ENCODE measurements at regions not wholly inside any gene's neighbourhood (a gene's known extent, or its start where the extent isn't known, plus 50 kb on each side); places are given as distances from the start of the nearest gene placed in this dataset.

GRCh38 chr4:19596342-19596741, 655.4 kb upstream of the SLIT2 start (continued):
- no peak for TF ChIP-seq GLMP (CRISPR knock-in tag; IDR thresholded peaks at IDR 0.05; ENCODE audit: borderline replicate concordance)
- TF ChIP-seq HMG20B (CRISPR knock-in tag; conservative IDR thresholded peaks at IDR 0.05), result no peak
- no peak for TF ChIP-seq PRDM10 (CRISPR knock-in tag; IDR thresholded peaks at IDR 0.05; ENCODE audit: low read depth)
- TF ChIP-seq ZNF24 (IDR thresholded peaks at IDR 0.05), result no peak
- no peak for TF ChIP-seq TEAD2 (CRISPR knock-in tag; IDR thresholded peaks at IDR 0.05)
- TF ChIP-seq SOX5 (CRISPR knock-in tag; IDR thresholded peaks at IDR 0.05; ENCODE audit: borderline replicate concordance), result no peak
- no peak for TF ChIP-seq PAF1 (CRISPR knock-in tag; IDR thresholded peaks at IDR 0.05)
- TF ChIP-seq ZNF207 (IDR thresholded peaks at IDR 0.05; ENCODE audit: borderline replicate concordance), result no peak
- TF ChIP-seq E2F2 (CRISPR knock-in tag; IDR thresholded peaks at IDR 0.05; ENCODE audit: borderline replicate concordance), result no peak

All from HepG2 (cell line).